GM21529 (cell line): ENCODE measurements at regions not wholly inside any gene's neighbourhood (a gene's known extent, or its start where the extent isn't known, plus 50 kb on each side); places are given as distances from the start of the nearest gene placed in this dataset.
A peak's percentile ranks its signal among the peaks of the same experiment; 100 is the strongest.

Experiments
- ATAC-seq: cut with Tn5 transposase; IDR thresholded peaks from one replicate; pipeline ENCODE4 v1.9.1; 2021; ENCODE audit not compliant: unreplicated experiment

DNA sequence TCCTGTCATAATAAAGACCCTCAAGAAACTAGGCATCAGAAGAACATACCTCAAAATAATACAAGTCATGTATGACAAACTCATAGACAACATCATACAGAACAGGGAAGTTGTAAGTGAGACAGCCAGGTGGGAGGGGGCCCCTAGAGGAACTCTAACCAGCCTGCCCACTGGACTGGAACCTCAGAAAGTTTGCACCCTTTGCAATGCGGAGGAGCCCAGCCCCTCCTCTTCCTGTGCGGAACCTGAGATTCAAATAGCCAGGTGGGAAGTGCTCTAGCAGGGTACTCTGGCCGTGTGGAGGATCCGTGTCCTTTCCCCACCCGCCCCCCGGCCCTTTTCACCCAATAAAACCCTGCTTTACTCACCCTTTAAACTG, 387.0 kb upstream of the CBLB start:
- peak; percentile 90 for ATAC-seq

DNA sequence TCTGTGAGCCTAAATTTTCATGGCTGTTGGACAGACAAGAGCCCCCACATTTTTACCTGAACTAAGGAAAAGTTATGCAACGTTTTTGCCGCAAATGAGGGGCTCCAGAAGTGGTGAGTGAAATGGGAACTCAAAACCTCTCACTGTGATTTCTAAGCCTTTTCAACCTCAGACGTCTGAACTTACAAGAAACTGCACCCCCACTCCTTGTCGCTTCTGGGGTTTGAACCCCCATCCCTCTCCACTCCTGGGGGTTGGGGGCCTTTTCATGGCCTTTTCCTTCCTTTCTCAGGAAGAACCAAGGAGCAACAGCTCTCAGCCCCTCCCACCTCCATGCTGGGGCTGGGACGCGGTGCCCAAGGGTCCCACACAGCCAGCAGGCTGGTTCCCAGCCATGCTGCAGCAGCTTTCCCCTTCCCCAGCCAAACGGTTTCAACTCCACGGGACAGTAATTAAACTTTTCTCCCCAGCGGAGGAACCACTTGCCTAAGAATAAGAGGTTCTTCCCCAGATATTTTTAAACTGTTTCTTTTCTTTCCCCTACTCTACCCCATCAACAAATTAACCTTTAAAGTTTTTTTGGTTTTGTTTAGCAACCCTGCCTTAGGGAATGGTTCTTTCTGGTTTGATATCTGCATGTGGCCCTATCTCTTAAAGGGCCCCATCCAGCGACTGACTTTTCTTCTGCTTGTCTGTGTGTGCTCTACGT, 387.6 kb upstream of the CBLB start:
- peak; percentile 29 for ATAC-seq

DNA sequence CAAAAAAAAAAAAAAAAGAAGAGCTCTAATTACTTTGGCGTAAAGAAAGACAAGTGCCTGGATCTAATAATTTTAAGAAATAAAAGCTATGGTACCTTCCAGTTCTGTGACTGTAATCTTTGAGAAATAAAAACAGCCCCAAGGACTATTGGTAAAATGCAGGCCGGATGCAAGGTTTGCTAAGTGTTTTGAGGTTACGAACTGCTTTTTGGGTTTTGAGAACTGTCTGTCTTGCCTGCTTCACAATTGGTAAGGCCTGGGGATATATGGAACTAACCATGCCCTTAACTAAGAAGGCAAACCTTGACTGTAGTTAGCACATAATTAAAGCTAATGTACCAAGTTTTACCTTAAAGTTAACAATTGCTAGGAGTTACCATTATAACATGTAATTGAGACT, 388.4 kb upstream of the CBLB start:
- ATAC-seq, result no peak

DNA sequence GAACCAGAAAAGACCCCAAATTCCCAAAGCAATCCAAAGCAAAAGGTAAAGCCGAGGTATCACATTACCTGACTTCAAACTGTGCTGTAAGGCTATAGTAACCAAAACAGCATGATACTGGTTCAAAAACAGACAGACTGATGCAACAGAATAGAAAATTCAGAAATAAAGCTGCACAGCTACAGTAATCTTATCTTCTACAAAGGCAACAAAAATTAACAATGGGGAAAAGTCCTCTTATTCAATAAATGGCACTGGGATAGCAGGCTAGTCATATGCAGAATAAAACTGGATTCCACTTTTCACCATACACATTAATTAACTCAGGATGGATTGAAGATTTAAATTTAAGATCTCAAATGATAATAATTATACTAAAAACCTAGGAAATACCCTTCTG, 392.6 kb upstream of the CBLB start:
- ATAC-seq, result no peak

DNA sequence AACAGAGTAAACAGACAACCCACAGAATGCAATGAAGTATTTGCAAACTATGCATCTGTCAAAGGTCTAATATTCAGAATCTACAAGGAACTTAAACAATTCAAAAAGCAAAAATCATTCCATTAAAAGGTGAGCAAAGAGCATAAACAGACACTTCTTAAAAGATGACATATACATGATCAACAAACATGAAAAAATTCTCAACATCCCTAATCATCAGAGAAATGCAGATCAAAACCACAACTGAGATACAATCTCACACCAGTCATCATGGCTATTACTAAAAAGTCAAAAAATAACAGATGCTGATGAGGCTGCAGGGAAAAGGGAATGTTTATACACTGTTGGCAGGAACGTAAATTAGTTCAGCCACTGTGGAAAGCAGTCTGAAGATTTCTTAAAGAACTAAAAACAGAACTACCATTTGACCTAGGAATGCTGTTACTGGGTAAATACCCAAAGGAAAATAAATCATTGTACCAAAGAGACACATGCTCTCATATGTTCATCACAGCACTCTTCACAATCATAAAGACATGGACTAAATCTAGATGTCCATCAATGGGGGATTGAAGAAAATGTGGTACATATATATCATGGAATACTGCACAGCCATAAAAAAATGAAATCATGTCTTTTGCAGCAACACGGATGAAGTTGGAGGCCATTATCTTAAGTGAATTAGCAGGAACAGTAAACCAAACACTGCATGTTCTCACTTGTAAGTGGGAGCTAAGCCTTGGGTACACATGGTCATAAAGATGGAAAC, 393.3 kb upstream of the CBLB start:
- ATAC-seq, result no peak

DNA sequence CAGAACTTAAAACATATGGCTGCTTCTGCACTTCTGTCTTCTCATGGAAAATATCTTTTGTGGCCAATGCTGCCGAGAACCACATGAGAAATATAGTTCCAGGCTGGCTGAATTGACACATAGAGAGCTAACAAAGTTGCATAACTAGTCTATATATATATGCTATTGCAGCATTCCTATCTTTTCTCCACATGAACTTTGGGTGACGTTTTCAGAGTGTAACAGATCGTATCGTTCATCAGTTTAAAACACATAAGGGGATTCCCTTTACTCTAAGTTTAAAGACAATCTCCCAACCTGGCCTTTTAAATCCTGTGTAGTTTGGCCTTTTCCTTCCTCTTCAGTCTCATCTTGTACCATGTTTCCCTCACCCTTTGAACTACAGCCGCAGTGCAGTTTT, 394.2 kb upstream of the CBLB start:
- no peak for ATAC-seq

DNA sequence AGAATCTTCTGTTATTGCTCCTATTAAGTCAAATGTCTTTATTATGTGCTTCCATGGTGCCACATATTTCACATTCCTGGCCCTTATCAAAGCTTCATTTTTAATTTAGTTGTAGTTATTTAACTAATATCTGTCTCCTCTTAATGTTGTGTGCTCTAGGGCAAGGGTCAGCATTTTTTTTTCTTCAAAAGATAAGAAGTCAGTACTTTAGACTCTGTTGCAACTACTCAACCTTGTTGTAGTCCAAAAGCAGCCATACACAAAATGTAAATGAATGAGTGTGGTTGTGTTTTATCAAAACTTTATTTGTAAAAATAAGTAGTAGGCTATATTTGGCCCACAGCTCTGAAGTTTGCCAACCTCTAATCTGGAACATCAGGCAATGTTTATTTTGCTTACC, 394.7 kb upstream of the CBLB start:
- ATAC-seq, result no peak

DNA sequence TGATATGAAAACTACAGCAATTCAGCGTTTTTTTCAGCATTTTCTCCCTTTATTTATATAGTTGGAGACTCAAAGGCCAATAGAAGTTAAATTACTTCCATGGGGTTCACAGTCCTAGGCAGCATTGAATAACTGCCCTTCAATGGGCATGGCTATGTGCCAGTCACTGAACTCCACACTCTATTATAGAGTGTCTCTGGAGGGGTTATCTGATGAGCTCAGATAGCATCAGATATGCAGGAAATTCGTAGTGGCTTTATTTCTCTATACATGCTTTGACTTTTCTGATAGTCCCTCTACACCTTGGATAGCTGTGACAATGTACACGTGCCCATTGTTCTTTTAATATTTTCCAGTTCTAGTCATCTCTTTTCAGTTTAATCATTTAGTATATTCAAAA, 396.9 kb upstream of the CBLB start:
- no peak for ATAC-seq

DNA sequence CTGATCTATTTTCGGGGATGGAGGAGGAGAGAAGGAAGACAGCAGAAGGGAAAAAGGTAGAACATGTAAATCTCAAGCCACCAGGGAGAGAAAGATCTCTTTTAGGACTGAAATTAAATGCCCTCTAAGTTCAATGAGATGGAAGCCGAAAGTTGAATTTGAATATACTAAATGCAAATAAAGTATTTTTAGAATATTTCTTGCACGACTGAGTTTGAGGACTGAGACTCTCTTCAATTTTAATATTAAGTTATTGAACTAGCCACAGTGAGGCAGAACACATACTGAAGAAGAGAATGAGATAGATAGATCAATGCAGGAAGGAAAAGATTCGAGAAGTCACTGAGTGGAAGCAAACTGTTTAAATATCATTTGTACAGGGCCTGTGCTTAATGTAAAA, 399.9 kb upstream of the CBLB start:
- ATAC-seq, result no peak

DNA sequence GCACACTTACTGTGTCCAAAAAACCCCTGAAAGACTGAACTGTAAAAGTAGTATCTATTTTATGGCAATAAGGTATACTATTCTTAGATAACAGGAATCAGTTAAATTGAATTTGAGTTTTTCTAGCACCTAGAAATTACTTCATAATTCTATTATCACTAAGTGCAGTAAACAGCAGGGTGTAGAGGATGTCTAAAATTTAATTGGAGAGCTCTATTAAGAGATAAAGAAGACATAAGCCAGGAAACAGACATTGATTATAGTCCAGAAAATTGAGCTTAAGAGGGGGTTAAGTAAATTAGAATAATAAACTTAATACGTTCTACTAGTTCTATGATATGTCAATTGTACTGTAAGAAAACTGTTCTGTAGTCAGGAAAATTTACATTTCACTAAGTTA, 403.5 kb upstream of the CBLB start:
- no peak for ATAC-seq

DNA sequence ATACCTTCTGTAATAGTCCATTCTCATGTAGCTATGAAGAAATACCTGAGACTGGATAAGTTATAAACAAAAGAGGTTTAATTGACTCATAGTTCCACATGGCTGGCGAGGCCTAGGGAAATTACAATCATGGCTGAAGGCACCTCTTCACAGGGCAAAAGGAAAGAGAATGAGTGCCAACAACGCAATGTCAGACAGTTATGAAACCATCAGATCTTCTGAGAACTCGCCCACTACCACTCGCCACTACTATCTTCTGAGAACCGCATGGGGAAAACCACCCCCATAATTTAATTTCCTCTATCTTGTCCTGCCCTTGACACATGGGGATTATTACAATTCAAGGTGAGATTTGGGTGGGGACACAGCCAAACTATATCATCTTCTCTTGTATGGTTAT, 406.8 kb upstream of the CBLB start:
- no peak for ATAC-seq

DNA sequence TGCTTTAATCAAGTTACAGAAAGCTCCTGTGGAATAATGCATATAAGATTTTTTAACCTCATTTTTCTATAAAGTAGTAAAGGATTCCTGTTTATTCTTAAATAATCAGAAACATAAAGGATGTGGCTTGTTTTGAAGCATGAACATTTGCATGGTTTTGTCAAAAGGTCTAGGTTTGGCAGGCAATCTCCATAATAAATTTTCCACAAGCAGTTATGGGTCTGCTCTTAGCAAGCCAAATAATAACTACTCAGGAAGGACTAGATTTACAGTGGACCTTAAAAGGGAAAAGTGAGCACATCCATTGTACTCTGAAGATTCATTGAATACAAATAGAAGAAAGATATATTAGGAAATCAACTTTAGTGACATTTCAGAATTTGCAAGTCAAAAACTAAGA, 407.3 kb upstream of the CBLB start:
- no peak for ATAC-seq

DNA sequence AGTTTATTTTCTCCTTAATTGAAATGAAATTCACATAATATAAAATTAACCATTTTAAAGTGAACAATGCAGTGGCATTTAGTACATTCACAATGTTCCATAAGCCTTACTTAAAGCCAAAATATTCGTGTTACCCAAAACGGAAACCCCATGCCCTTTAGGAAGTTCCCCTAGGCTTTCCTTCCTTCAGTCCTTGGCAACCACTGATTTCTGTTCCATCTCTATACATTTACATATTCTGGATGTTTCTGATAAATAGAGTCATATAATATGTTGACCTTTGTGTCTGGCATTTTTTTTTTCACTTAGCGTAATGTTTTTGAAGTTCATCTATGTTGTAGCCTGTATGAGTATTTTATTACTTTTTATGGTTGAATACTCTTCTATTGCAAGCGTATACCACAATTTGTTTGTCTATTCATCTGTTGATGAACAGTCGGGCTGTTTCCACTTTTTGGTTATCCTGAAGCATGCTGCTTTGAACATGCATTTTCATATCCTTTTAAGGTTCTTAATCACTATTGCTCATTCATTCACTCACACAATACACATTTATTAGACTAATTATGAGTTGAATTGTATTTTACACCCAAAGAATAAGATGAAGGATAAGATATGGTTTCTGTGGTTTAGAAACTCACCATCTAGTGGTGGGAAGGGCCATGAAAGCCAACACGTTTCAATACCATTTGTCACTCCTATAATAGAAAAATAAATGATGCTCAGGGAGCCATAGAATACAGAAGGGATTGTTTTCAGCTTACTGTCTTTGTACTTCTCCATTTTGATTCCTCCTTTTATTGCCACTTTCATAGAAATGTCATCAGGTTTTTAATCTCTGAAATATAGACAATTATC, 408.2 kb upstream of the CBLB start:
- no peak for ATAC-seq

DNA sequence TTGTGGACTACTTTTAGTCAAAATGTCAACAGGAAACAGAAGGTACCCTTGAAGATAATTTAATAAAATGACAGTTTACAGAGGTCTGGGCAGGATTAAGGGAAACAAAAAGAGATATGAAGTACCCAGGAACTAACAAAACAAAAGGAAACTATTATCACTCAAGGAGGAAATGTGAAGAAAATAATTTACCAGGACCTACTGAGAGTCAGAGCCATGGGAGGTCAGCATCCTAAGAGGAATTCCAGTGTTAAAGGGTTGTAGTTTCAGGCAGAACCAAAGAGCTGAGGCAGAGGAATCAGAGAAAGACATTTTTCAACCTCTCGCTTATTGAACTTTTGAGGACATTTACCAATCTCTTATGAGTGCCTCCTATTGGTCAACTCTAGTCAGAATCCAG, 408.9 kb upstream of the CBLB start:
- ATAC-seq, result no peak

DNA sequence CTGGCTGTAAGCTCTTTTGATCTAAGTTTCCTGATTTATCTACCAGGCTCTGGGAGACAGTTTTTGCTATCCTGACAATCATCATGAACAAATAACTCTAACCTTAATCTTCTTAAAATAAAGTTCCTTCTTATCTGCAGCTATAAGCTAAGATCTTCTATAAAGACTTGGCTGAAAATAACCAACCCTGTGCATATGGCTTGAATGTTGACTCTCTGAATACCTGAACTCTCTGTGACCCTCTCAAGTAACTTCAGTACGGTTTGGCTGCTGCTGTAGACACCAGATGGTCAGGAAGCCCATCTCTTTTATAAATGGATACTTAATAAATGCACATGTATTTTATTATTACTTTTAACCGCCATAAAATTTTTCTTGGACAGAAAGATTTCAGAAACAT, 412.4 kb upstream of the CBLB start:
- ATAC-seq, result no peak

DNA sequence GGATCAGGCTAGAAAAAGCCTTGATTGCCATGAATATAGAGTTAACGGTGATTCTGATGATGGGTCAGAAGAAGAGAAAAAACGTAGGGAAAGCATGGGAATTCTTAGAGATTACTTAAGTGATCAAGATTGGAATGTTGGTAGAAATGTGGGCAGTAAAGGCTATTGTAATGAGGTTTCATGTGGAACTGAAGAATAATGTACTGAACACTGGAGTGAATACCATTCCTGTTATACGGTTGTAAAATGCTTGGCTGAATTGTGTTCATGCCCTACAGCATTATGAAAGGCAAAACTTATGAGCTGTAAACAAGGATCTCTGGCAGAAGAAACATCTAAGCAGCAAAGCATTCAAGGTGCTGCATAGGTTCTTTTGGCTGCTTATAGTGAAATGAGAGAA, 414.1 kb upstream of the CBLB start:
- ATAC-seq, result no peak

DNA sequence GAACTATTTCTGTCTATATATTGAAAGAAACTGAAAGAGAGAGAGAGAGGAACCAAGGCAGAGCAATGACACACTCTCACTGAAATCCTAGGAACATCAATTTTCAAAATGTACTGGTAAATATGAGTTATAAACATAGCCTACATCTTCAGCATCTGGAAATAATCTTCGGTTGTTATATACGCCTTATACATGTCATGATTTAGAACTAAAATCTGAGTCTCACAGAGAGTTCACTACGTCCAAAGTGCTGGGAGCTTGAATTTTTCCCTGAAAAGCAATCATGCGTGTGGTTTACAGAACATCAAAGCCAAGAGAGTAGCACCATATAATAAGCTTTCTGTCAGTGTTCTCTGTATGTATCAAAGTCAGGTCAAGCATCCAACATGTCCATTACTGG, 420.0 kb upstream of the CBLB start:
- no peak for ATAC-seq

DNA sequence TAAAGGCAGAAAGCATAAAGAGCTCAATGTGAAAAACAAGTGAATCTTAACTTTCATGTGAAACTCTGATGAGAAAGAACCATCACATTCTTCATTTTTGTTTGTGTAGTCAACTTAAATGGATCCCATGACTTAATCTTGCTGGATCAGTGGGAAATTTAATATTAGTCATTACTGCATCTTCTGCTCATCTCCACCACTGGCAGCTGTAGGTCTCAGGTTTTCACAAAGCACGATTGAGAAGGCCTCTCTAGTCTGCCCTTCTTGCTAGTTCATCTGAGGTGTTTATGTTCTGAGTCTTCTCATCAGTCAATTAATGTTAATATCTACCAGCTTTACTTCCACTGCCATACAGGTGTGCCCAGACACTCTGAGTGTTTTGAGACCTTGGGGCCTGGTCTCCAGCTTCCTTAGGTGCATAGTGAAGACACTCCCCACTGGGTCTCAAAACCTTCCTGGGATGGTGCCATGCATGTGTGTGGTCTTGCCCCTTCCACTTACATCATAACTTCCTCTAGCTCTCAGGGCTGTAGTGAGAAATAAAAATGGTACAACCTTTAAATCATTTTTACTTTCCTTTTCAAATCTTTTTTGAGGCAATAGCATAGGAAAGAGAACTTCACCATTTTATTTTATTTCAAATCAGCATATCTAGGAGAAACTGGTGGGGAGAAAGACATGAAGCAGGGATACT, 421.6 kb upstream of the CBLB start:
- ATAC-seq, result no peak

DNA sequence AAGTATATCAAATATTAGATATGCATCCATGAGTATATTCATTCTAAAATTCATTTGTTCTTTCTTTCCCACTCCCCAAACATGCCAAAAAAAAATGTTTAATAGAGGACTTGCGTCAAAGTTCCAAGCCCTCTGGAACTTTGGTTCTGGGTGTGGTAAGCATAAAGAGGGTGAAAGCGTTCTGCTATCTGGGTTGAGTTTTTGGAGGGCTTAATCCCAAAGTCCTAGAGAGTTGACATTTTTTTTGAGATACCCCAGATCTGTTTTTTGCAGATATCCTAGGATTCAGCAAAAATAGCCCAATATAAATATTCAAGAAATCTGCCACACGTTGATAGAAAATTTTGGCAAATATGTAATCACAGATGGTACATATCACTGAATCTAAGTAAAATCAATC, 424.3 kb upstream of the CBLB start:
- ATAC-seq, result no peak

DNA sequence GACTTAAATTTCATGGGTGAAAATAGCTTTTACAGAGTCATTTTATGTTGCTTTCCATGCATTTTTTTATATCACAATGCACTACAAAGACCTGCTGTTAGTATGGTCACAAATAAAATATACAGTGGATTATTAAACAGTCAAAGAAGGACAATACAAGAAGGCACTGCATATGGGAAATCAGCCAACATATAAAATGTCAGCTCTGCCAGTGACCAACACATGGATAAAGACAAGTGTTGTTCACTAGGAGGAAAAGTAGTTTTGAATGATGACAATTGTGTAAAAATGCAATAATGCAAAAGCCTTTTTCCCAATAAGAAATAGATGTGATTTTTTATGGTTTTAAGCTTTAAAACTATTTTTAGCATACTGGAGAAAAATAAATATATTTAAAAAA, 425.3 kb upstream of the CBLB start:
- ATAC-seq, result no peak

DNA sequence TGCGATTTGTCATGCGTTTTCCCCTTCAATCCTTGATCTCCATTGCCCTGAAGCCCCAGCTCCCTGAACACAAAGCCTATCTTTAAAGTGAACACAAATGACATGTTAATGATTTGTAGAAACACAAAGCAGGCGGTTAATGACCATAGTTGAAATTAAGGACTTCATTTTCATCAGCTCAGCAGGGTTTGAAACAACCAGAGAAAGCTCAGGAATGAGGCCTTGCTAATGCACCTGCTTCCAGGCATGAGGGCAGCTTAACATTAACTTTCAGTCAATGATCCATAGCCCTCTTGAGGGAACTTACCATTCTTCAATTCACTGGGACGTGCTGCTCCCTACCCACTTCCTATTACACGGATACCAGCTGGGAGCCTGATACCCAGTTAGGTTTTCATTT, 427.2 kb upstream of the CBLB start:
- ATAC-seq, result no peak
